Neural cell (in vitro differentiated cells): ENCODE measurements at regions not wholly inside any gene's neighbourhood (a gene's known extent, or its start where the extent isn't known, plus 50 kb on each side); places are given as distances from the start of the nearest gene placed in this dataset.

Experiments
- H2AFZ ChIP-seq: fragments of 200-600, 300-800 bp; sonication (generic), shearing (Covaris generic); 2 replicates; pipeline ENCODE4 v1.6.0; 2014; ENCODE audit warnings: low read depth, mild to moderate bottlenecking, antibody characterized with exemption, low read length, moderate library complexity
- H3F3A ChIP-seq: fragments of 200-600 bp; shearing (Covaris generic); 2 replicates; pipeline ENCODE4 v1.6.1; 2016; ENCODE audit warnings: mild to moderate bottlenecking, moderate library complexity, mixed read lengths, antibody characterized with exemption, low read length; ENCODE audit not compliant: insufficient read depth, poor library complexity, severe bottlenecking
- H3K27ac ChIP-seq: fragments of 200-600, 300-800 bp; sonication (generic), shearing (Covaris generic); 2 replicates; pipeline ENCODE4 v1.5.1; 2014; ENCODE audit warnings: mild to moderate bottlenecking, low read length, moderate library complexity
- H3K27me3 ChIP-seq: fragments of 300-800, 200-600 bp; sonication (generic), shearing (Covaris generic); 2 replicates; pipeline ENCODE4 v1.6.0; 2014; ENCODE audit warnings: mild to moderate bottlenecking, low read depth, low read length, moderate library complexity; ENCODE audit not compliant: insufficient read depth
- H3K36me3 ChIP-seq: fragments of 300-800, 200-600 bp; sonication (generic), shearing (Covaris generic); 2 replicates; pipeline ENCODE4 v1.5.1; 2014; ENCODE audit warnings: mild to moderate bottlenecking, antibody characterized with exemption, low read length, moderate library complexity; ENCODE audit not compliant: insufficient read depth
- H3K4me2 ChIP-seq: fragments of 300-800, 200-600 bp; sonication (generic), shearing (Covaris generic); 2 replicates; pipeline ENCODE4 v1.6.0; 2014; ENCODE audit warnings: mild to moderate bottlenecking, low read length
- H3K4me3 ChIP-seq: fragments of 300-800, 200-600 bp; sonication (generic), shearing (Covaris generic); 2 replicates; pipeline ENCODE4 v1.5.1; 2014; ENCODE audit warnings: mild to moderate bottlenecking, low read length, moderate library complexity
- H3K79me2 ChIP-seq: fragments of 200-600 bp; shearing (Covaris generic); replicated peaks from 2 replicates; pipeline ENCODE4 v1.6.0; 2014; ENCODE audit warnings: mild to moderate bottlenecking, low read length, moderate library complexity; ENCODE audit not compliant: insufficient read depth
- H3K9ac ChIP-seq: fragments of 300-800, 200-600 bp; sonication (generic), shearing (Covaris generic); 2 replicates; pipeline ENCODE4 v1.6.1; 2016; ENCODE audit warnings: mild to moderate bottlenecking, low read length, mixed read lengths
- H3K9me2 ChIP-seq: fragments of 200-600 bp; shearing (Covaris generic); 2 replicates; pipeline ENCODE4 v1.6.1; 2016; ENCODE audit warnings: mild to moderate bottlenecking, low read length, mixed read lengths; ENCODE audit not compliant: insufficient read depth
- H3K9me3 ChIP-seq: fragments of 200-600, 300-800 bp; sonication (generic), shearing (Covaris generic); 2 replicates; pipeline ENCODE4 v1.6.1; 2016; ENCODE audit warnings: mild to moderate bottlenecking, mixed run types, low read length, moderate library complexity, mixed read lengths
- H4K20me1 ChIP-seq: fragments of 200-600 bp; shearing (Covaris generic); 2 replicates; pipeline ENCODE4 v1.6.1; 2016; ENCODE audit warnings: mild to moderate bottlenecking, mixed run types; ENCODE audit not compliant: insufficient read depth
- EP300 ChIP-seq: fragments of 450-650 bp; conservative IDR thresholded peaks from 2 replicates; pipeline ENCODE4 v1.6.1; 2014; ENCODE audit warnings: antibody characterized with exemption, mild to moderate bottlenecking, moderate library complexity; ENCODE audit not compliant: poor library complexity, severe bottlenecking
- EZH2 ChIP-seq: fragments of 200-600, 300-800 bp; shearing (Covaris generic), sonication (generic); IDR thresholded peaks from 2 replicates; pipeline ENCODE4 v1.6.1; 2014; ENCODE audit warnings: antibody characterized with exemption, low read length, borderline replicate concordance, mild to moderate bottlenecking; ENCODE audit not compliant: insufficient read depth, poor library complexity, severe bottlenecking
- MXI1 ChIP-seq: fragments of 450-650 bp; conservative IDR thresholded peaks from 2 replicates; pipeline ENCODE4 v1.6.1; 2014; ENCODE audit warnings: antibody characterized with exemption, mild to moderate bottlenecking; ENCODE audit not compliant: poor library complexity, severe bottlenecking
- POLR2AphosphoS5 ChIP-seq: IDR thresholded peaks from 2 replicates; pipeline ENCODE4 v1.6.1; 2012
- RAD21 ChIP-seq: fragments of 450-650 bp; conservative IDR thresholded peaks from 2 replicates; pipeline ENCODE4 v1.6.1; 2014; ENCODE audit warnings: antibody characterized with exemption, mild to moderate bottlenecking, moderate library complexity
- SMC3 ChIP-seq: fragments of 450-650 bp; conservative IDR thresholded peaks from 2 replicates; pipeline ENCODE4 v1.6.1; 2014; ENCODE audit warnings: antibody characterized with exemption, mild to moderate bottlenecking, moderate library complexity; ENCODE audit not compliant: poor library complexity
- TAF1 ChIP-seq: IDR thresholded peaks from 2 replicates; pipeline ENCODE4 v1.6.1; 2012; ENCODE audit warnings: low read depth
- TF ChIP-seq, protein P1 (sequence below): fragments of 450-650 bp; IDR thresholded peaks from 2 replicates; pipeline ENCODE4 v1.5.1; 2014; ENCODE audit warnings: antibody characterized with exemption, mild to moderate bottlenecking, moderate library complexity; ENCODE audit not compliant: poor library complexity, severe bottlenecking
- TF ChIP-seq, protein P2 (sequence below): IDR thresholded peaks from 2 replicates; pipeline ENCODE4 v1.6.1; 2012; ENCODE audit warnings: borderline replicate concordance

DNA sequence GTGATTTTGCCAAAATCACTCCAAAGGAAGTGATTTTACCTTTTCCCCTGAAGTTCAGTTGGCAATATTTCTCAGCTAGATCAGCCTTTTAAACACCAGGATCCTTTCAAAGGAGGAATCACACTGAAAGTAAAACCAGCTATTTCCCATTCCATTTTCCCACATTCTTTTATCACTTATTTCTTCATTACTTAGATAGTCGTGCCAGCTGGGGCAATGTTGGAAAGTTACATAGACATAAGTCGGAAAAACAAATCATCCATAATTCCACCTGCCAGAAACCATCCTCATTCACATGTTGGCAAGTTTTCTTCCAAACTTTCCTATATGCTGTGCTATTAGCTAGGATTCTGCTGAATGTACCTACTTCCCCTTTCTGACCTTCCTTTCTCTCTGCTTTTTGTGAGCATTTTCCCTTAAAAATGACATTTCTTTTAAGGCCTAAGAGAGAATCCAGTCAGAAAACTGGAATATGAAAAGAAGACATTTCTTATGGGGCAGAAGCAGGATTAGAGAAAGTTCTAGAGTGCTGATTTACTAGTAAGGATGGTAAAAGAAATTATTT is 170.0 kb upstream of the STK17B start:
- Histone ChIP-seq H3K27ac (no peak overlapping the region), H3K36me3 (no peaks in the 10 kb centered on the region), H3K27me3 (no peaks in the 10 kb centered on the region), H3K9me2 (no peaks in the 10 kb centered on the region), H3K4me2 (no peak overlapping the region), H3F3A (no peaks in the 10 kb centered on the region), H3K9ac (no peak overlapping the region), H3K9me3 (no peaks in the 10 kb centered on the region), H4K20me1 (no peaks in the 10 kb centered on the region), H3K4me3 (no peak overlapping the region), H3K79me2 (no peaks in the 10 kb centered on the region), H2AFZ (no peak overlapping the region)
- TF ChIP-seq, protein P1, sequence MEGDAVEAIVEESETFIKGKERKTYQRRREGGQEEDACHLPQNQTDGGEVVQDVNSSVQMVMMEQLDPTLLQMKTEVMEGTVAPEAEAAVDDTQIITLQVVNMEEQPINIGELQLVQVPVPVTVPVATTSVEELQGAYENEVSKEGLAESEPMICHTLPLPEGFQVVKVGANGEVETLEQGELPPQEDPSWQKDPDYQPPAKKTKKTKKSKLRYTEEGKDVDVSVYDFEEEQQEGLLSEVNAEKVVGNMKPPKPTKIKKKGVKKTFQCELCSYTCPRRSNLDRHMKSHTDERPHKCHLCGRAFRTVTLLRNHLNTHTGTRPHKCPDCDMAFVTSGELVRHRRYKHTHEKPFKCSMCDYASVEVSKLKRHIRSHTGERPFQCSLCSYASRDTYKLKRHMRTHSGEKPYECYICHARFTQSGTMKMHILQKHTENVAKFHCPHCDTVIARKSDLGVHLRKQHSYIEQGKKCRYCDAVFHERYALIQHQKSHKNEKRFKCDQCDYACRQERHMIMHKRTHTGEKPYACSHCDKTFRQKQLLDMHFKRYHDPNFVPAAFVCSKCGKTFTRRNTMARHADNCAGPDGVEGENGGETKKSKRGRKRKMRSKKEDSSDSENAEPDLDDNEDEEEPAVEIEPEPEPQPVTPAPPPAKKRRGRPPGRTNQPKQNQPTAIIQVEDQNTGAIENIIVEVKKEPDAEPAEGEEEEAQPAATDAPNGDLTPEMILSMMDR: no peak
- TF ChIP-seq RAD21: no peak
- TF ChIP-seq, protein P2, sequence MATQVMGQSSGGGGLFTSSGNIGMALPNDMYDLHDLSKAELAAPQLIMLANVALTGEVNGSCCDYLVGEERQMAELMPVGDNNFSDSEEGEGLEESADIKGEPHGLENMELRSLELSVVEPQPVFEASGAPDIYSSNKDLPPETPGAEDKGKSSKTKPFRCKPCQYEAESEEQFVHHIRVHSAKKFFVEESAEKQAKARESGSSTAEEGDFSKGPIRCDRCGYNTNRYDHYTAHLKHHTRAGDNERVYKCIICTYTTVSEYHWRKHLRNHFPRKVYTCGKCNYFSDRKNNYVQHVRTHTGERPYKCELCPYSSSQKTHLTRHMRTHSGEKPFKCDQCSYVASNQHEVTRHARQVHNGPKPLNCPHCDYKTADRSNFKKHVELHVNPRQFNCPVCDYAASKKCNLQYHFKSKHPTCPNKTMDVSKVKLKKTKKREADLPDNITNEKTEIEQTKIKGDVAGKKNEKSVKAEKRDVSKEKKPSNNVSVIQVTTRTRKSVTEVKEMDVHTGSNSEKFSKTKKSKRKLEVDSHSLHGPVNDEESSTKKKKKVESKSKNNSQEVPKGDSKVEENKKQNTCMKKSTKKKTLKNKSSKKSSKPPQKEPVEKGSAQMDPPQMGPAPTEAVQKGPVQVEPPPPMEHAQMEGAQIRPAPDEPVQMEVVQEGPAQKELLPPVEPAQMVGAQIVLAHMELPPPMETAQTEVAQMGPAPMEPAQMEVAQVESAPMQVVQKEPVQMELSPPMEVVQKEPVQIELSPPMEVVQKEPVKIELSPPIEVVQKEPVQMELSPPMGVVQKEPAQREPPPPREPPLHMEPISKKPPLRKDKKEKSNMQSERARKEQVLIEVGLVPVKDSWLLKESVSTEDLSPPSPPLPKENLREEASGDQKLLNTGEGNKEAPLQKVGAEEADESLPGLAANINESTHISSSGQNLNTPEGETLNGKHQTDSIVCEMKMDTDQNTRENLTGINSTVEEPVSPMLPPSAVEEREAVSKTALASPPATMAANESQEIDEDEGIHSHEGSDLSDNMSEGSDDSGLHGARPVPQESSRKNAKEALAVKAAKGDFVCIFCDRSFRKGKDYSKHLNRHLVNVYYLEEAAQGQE: no peak
- no peak for TF ChIP-seq TAF1
- no peak for TF ChIP-seq MXI1
- no peak for TF ChIP-seq EP300
- TF ChIP-seq EZH2: no peak
- TF ChIP-seq POLR2AphosphoS5: no peak
- no peak for TF ChIP-seq SMC3

DNA sequence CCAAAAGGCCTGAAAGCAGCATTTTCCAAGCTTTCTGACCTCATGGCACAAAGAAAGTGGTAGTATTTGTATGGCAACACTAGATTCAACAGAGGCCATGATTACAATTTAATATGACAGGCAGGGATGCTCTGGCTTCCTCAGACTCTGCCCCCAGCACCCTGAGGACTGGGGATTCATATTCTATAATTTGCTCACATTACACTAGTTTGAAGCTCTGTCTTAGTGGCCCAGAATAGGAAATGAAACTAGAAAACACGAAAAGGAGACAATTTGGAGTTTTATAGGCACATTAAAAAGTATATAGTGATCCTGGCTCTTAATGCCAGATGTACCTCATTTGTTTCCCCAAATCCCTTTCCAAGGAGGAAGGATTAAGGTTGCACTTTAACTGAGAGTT is 173.0 kb upstream of the STK17B start:
- Histone ChIP-seq H3K9me2 (no peaks in the 10 kb centered on the region), H3K27ac (no peak overlapping the region), H3K4me2 (no peak overlapping the region), H3K36me3 (no peaks in the 10 kb centered on the region), H3K9ac (no peak overlapping the region), H3K9me3 (no peaks in the 10 kb centered on the region), H2AFZ (no peak overlapping the region), H3F3A (no peaks in the 10 kb centered on the region), H3K79me2 (no peaks in the 10 kb centered on the region), H4K20me1 (no peaks in the 10 kb centered on the region), H3K4me3 (no peak overlapping the region), H3K27me3 (no peaks in the 10 kb centered on the region)
- TF ChIP-seq, protein P1: no peak
- TF ChIP-seq, protein P2: no peak
- TF ChIP-seq RAD21 (no peak), POLR2AphosphoS5 (no peak), TAF1 (no peak), EP300 (no peak), SMC3 (no peak), MXI1 (no peak), EZH2 (no peak)
